ENCODE measurements at regions not wholly inside any gene's neighbourhood (a gene's known extent, or its start where the extent isn't known, plus 50 kb on each side); places are given as distances from the start of the nearest gene placed in this dataset.

DNA sequence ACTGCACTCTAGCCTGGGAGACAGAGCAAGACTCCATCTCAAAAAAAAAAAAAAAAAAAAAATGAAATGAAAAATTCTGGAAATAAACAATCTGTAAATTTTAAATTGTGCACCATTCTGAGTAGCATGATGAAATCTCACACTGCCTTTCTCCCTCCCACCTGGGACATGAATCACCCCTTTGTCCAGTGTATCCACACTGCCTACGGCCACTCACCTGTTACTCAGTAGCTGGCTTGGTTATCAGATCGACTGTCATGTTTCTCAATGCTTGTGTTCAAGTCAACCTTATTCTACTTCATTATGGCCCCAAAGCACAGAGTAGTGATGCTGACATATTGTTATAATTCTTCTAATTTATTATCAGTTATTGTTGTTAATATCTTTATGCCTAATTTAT is 58.7 kb upstream of the MTHFD1L start:
- H3K9me3 ChIP-seq (ENCODE audit: control insufficient read depth in 2 of 2, low read length in 2 of 2), result no peaks in the 10 kb centered on the region
- no peaks in the 10 kb centered on the region for H3K4me1 ChIP-seq (ENCODE audit: control insufficient read depth in 2 of 2, insufficient read depth in 2 of 2, low read length in 2 of 2)
- H3K36me3 ChIP-seq (ENCODE audit: control insufficient read depth in 2 of 2, insufficient read depth in 2 of 2, low read length in 2 of 2), result peaks cover 13 to 28% of the 10 kb centered on the region in 2 donors
- no peak overlapping the region for H3K9ac ChIP-seq (ENCODE audit: low read depth in 1 of 2, low read length in 2 of 2)
- H3K27ac ChIP-seq (ENCODE audit: low read depth in 2 of 2, low read length in 2 of 2), result no peak overlapping the region
- H3K4me3 ChIP-seq (ENCODE audit: low read length in 2 of 2), result no peak overlapping the region
- H3K27me3 ChIP-seq (ENCODE audit: control insufficient read depth in 2 of 2, insufficient read depth in 2 of 2, low read length in 2 of 2), result no peaks in the 10 kb centered on the region

GRCh38 chr6:150813319-150813992 is 52.0 kb upstream of the MTHFD1L start:
- Histone ChIP-seq H3K9ac (ENCODE audit: low read depth in 1 of 2, low read length in 2 of 2) (no peak overlapping the region), H3K4me3 (ENCODE audit: low read length in 2 of 2) (no peak overlapping the region), H3K27ac (ENCODE audit: low read depth in 2 of 2, low read length in 2 of 2) (no peak overlapping the region), H3K4me1 (ENCODE audit: control insufficient read depth in 2 of 2, insufficient read depth in 2 of 2, low read length in 2 of 2) (peaks cover 4 to 9% of the 10 kb centered on the region in 2 donors), H3K27me3 (ENCODE audit: control insufficient read depth in 2 of 2, insufficient read depth in 2 of 2, low read length in 2 of 2) (no peaks in the 10 kb centered on the region), H3K9me3 (ENCODE audit: control insufficient read depth in 2 of 2, low read length in 2 of 2) (no peaks in the 10 kb centered on the region), H3K36me3 (ENCODE audit: control insufficient read depth in 2 of 2, insufficient read depth in 2 of 2, low read length in 2 of 2) (peaks cover 19 to 27% of the 10 kb centered on the region in 2 donors)

DNA sequence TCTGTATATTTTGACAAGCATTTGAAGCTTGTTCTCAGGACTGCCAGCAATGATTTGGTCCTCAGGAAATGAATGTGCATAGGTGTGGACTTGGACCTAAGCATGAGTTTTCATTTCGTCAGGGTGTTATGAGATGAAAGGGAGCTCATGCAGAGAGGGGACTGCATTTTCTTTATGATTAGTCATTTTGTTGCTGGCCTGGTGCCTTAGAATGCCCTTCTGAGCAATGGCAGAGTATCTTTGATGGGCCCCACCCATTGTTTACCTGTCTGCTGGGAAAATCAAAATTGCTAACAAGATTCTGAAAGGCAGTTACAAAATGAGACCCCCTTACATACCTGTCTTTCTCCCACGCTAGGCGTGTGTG is 51.5 kb upstream of the MTHFD1L start:
- Histone ChIP-seq H3K9me3 (ENCODE audit: control insufficient read depth in 2 of 2, low read length in 2 of 2) (no peaks in the 10 kb centered on the region), H3K4me3 (ENCODE audit: low read length in 2 of 2) (no peak overlapping the region), H3K36me3 (ENCODE audit: control insufficient read depth in 2 of 2, insufficient read depth in 2 of 2, low read length in 2 of 2) (peaks cover 19 to 22% of the 10 kb centered on the region in 2 donors), H3K27me3 (ENCODE audit: control insufficient read depth in 2 of 2, insufficient read depth in 2 of 2, low read length in 2 of 2) (no peaks in the 10 kb centered on the region), H3K27ac (ENCODE audit: low read depth in 2 of 2, low read length in 2 of 2) (peak overlapping the region in 1 of 2 donors; percentile 13), H3K9ac (ENCODE audit: low read depth in 1 of 2, low read length in 2 of 2) (no peak overlapping the region), H3K4me1 (ENCODE audit: control insufficient read depth in 2 of 2, insufficient read depth in 2 of 2, low read length in 2 of 2) (peaks cover 4 to 9% of the 10 kb centered on the region in 2 donors)
